K562 (cell line): ENCODE measurements at regions not wholly inside any gene's neighbourhood (a gene's known extent, or its start where the extent isn't known, plus 50 kb on each side); places are given as distances from the start of the nearest gene placed in this dataset.

ENCODE experiments used
- ATAC-seq: fragments of 200-7000 bp; cut with Tn5 transposase; 3 replicates; pipeline ENCODE4 v1.9.1; 2020; ENCODE audit warnings: moderate library complexity
- BruUV-seq: library from RNA; stranded (reverse); fragments of 400-500 nt; replicated peaks from 2 replicates; lab custom pipeline; 2021; lab: Mats Ljungman, UMichigan
- CTCF ChIA-PET: fragments of 300-600 bp; formaldehyde crosslinking; extraction: SDS; loops from one replicate; lab custom pipeline; 2021; ENCODE audit warnings: low intra/inter-chr PET ratio; lab: Yijun Ruan, JAX
- POLR2A ChIA-PET: fragments of 300-600, 350-650 bp; sonication (Branson Sonifier 250); formaldehyde crosslinking; extraction: SDS; loops from one replicate; lab custom pipeline; 2021; ENCODE audit warnings: antibody characterized with exemption, inconsistent platforms; lab: Yijun Ruan, JAX
- DNase-seq, 4 experiments: peaks; one replicate each; pipeline versions ENCODE4 v3.0.0 to v3.0.0-alpha.2; 2011 to 2018; ENCODE audit warnings: low spot score in 3 of 4, mixed read lengths in 3 of 4; ENCODE audit errors: extremely low read depth in 1 of 4
- FAIRE-seq: peaks from 2 replicates; lab custom pipeline; 2011; peaks lifted over from hg19 to GRCh38; lab: Jason Lieb, UNC
- H2AFZ ChIP-seq: 2 replicates; pipeline ENCODE4 v1.6.0; 2011; ENCODE audit warnings: low read depth, low read length, control low read depth, inconsistent platforms
- H3K27ac ChIP-seq: fragments of 200-600 bp; 3 replicates; pipeline ENCODE4 v1.8.0; 2011; ENCODE audit warnings: low read depth, mild to moderate bottlenecking, control low read depth, inconsistent platforms, low read length, moderate library complexity, mixed read lengths; ENCODE audit errors: extremely low read depth
- H3K27me3 ChIP-seq, 2 experiments: fragments of 300-600 bp in 1 of 2; 2 replicates in 1 of 2; 3 replicates in 1 of 2; pipeline versions ENCODE4 v1.6.0 to v1.8.0; 2011; ENCODE audit warnings: inconsistent platforms in 2 of 2, low read length in 2 of 2, mild to moderate bottlenecking in 1 of 2, mixed read lengths in 1 of 2, moderate library complexity in 1 of 2; ENCODE audit not compliant: control insufficient read depth in 2 of 2, insufficient read depth in 2 of 2
- H3K36me3 ChIP-seq: fragments of 300-600 bp; 3 replicates; pipeline ENCODE4 v1.8.0; 2011; ENCODE audit warnings: mild to moderate bottlenecking, low read length, inconsistent platforms; ENCODE audit not compliant: control insufficient read depth, insufficient read depth
- H3K4me1 ChIP-seq, 2 experiments: fragments of 200-600 bp in 1 of 2; replicated peaks in 1 of 2; 2 replicates in 1 of 2; 3 replicates in 1 of 2; pipeline versions ENCODE4 v1.5.1 to v1.8.0; 2011; ENCODE audit warnings: inconsistent platforms in 2 of 2, low read length in 2 of 2, mild to moderate bottlenecking in 1 of 2, mixed read lengths in 1 of 2, moderate library complexity in 1 of 2; ENCODE audit not compliant: control insufficient read depth in 2 of 2, insufficient read depth in 2 of 2
- H3K4me2 ChIP-seq: 2 replicates; pipeline ENCODE4 v1.6.1; 2011; ENCODE audit warnings: low read length, control low read depth, inconsistent platforms, mixed read lengths; ENCODE audit not compliant: insufficient read depth
- H3K4me3 ChIP-seq: fragments of 200-600 bp; sonication (generic), shearing (Covaris generic); 2 replicates; pipeline ENCODE4 v1.5.1; 2016; ENCODE audit warnings: control low read depth, inconsistent platforms
- H3K79me2 ChIP-seq: fragments of 200-600 bp; 3 replicates; pipeline ENCODE4 v1.8.0; 2011; ENCODE audit warnings: low read length, inconsistent platforms; ENCODE audit not compliant: control insufficient read depth, insufficient read depth
- H3K9ac ChIP-seq, 2 experiments: 2 replicates each; pipeline versions ENCODE4 v1.6.0 to v1.6.1; 2011; ENCODE audit warnings: low read depth in 2 of 2, low read length in 2 of 2, control low read depth in 1 of 2, inconsistent platforms in 1 of 2, mild to moderate bottlenecking in 1 of 2, mixed read lengths in 1 of 2; ENCODE audit not compliant: insufficient read depth in 1 of 2
- H3K9me1 ChIP-seq: one replicate; pipeline ENCODE4 v1.6.0; 2011; ENCODE audit warnings: inconsistent platforms, mild to moderate bottlenecking, low read length, moderate library complexity; ENCODE audit not compliant: control insufficient read depth, insufficient read depth
- H3K9me3 ChIP-seq: replicated peaks from 2 replicates; pipeline ENCODE4 v1.5.1; 2011; ENCODE audit warnings: low read depth, low read length, inconsistent platforms; ENCODE audit not compliant: control insufficient read depth, insufficient read depth
- H4K20me1 ChIP-seq: replicated peaks from 2 replicates; pipeline ENCODE4 v1.6.1; 2011; ENCODE audit warnings: low read length, inconsistent platforms, mixed read lengths; ENCODE audit not compliant: control insufficient read depth, insufficient read depth
- MTA2 ChIP-seq: fragments of 450-650 bp; IDR thresholded peaks from 2 replicates; pipeline ENCODE4 v1.6.1; 2016; ENCODE audit warnings: low read depth
- NRF1 ChIP-seq, 2 experiments: fragments of 450-650 bp; IDR thresholded peaks in 1 of 2; conservative IDR thresholded peaks in 1 of 2; 2 replicates each; pipeline ENCODE4 v1.6.1; 2014; ENCODE audit warnings: mild to moderate bottlenecking in 2 of 2
- ZFP1 ChIP-seq: fragments of 450-650 bp; formaldehyde crosslinking; IDR thresholded peaks from 2 replicates; pipeline ENCODE4 v1.4.0; 2020; ENCODE audit warnings: mild to moderate bottlenecking, mixed read lengths
- WGBS: fragments of 100-300 bp; shearing (Covaris generic); methylation state at CpG from one replicate; pipeline ENCODE4 v1.1.6; 2016; ENCODE audit warnings: low coverage, mixed read lengths; ENCODE audit not compliant: insufficient coverage; ENCODE audit errors: missing lambda C conversion rate; 5-methylcytosine and 5-hydroxymethylcytosine counted together
- in situ Hi-C: fragments of 300-500 bp; cut with MboI; formaldehyde crosslinking; loops from 4 replicates; pipeline ENCODE4 v1.15.0; 2018; ENCODE audit warnings: inconsistent platforms, mixed read lengths
- intact Hi-C: fragments of 100-400 bp; cut with micrococcal nuclease; formaldehyde crosslinking; loops from 2 replicates; pipeline ENCODE4 v1.14.2; 2022
- TF ChIP-seq, protein P1 (sequence below), 2 experiments: IDR thresholded peaks; 2 replicates each; pipeline ENCODE4 v1.6.1; 2012; ENCODE audit warnings: improper control_type of control experiment in 2 of 2, low read depth in 2 of 2, low read length in 2 of 2, borderline replicate concordance in 1 of 2

GRCh38 chr5:116864157-116864837 lies 289.7 kb upstream of the SEMA6A start (continued):
- TF ChIP-seq, protein P1, sequence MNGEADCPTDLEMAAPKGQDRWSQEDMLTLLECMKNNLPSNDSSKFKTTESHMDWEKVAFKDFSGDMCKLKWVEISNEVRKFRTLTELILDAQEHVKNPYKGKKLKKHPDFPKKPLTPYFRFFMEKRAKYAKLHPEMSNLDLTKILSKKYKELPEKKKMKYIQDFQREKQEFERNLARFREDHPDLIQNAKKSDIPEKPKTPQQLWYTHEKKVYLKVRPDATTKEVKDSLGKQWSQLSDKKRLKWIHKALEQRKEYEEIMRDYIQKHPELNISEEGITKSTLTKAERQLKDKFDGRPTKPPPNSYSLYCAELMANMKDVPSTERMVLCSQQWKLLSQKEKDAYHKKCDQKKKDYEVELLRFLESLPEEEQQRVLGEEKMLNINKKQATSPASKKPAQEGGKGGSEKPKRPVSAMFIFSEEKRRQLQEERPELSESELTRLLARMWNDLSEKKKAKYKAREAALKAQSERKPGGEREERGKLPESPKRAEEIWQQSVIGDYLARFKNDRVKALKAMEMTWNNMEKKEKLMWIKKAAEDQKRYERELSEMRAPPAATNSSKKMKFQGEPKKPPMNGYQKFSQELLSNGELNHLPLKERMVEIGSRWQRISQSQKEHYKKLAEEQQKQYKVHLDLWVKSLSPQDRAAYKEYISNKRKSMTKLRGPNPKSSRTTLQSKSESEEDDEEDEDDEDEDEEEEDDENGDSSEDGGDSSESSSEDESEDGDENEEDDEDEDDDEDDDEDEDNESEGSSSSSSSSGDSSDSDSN (IDR thresholded peaks at IDR 0.05; ENCODE audit: borderline replicate concordance in 1 of 2, low read depth in 2 of 2, low read length in 2 of 2) = no peak
- TF ChIP-seq MTA2 = no peak
- TF ChIP-seq, all 486 proteins: peak for 0

DNA sequence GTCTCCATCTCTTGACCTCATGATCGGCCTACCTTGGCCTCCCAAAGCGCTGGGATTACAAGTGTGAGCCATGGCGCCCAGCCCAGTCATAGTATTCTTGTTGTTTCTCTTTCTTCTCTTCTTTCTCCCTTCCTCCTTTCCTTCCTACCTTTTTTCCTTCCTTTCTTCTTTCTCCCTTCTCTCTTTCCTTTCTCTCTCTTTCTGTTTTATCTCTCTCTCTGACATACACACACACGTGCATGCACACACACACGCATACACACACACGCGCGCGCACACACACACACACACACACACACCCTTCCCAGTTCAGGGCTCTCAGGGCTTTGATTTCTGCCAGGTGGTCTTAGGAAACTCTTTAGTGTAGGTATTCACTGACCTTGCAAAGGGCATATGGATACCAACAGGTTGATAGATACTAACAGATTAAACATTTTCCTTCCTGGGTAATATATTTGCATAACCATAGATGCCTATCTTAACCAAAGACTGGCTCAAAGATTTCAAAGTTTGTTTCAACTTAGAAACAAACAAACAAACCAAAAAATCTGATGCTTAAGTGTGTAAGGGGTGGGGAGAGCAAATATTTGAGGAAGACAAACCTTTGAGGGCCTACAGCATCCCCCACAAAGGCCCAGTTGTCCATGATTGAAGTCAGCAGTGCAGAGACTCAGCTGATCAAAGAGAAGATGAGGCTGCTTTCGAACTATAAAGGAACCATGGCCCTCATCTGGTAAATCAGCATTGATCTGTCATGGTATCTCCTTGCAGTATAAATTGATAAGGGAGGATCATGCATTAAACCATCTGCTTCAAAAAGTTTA lies 288.2 kb upstream of the SEMA6A start:
- intact Hi-C loops (no loop called here), in situ Hi-C loops (no loop called here)
- DNase-seq (no peak), ATAC-seq (no peak), FAIRE-seq (no peak)
- Histone ChIP-seq H3K9me1 (no peaks in the 10 kb centered on the region), H3K27me3 (no peaks in the 10 kb centered on the region), H3K27ac (no peak overlapping the region), H2AFZ (no peak overlapping the region), H3K36me3 (no peaks in the 10 kb centered on the region), H3K9me3 (no peaks in the 10 kb centered on the region), H4K20me1 (no peaks in the 10 kb centered on the region), H3K4me3 (no peak overlapping the region), H3K4me1 (no peaks in the 10 kb centered on the region), H3K9ac (no peak overlapping the region), H3K79me2 (no peaks in the 10 kb centered on the region), H3K4me2 (no peak overlapping the region)
- ChIA-PET POLR2A (no interaction called here), CTCF (no interaction called here)
- WGBS = 17% methylated on average over 10 of the region's 10 CpGs
- BruUV-seq = no TSS peak
- no peak for TF ChIP-seq ZFP1 (CRISPR knock-in tag)
- no peak for TF ChIP-seq NRF1 (conservative IDR thresholded peaks at IDR 0.05 in 1 of 2, IDR thresholded peaks at IDR 0.05 in 1 of 2)
